ENCODE measurements at regions not wholly inside any gene's neighbourhood (a gene's known extent, or its start where the extent isn't known, plus 50 kb on each side); places are given as distances from the start of the nearest gene placed in this dataset.
"Not testable (repeated sequence)": the region's sequence is repeated elsewhere in the genome, so short reads cannot be mapped to it uniquely, and the experiment has no call there.

GRCh38 chr5:87150630-87151029 lies 117.1 kb upstream of the RASA1 start:
- no peak for DNase-seq

GRCh38 chr5:87151547-87151946 lies 116.1 kb upstream of the RASA1 start:
- DNase-seq, result no peak

GRCh38 chr5:87152886-87153285 lies 114.8 kb upstream of the RASA1 start:
- no peak for DNase-seq

GRCh38 chr5:87154191-87154590 lies 113.5 kb upstream of the RASA1 start:
- DNase-seq, result no peak

GRCh38 chr5:87155106-87155505 lies 112.6 kb upstream of the RASA1 start:
- no peak for DNase-seq

- DNase-seq, result no peak
Measured at GRCh38 chr5:87156631-87157030, 111.1 kb upstream of the RASA1 start.

- DNase-seq, result no peak
Measured at GRCh38 chr5:87164409-87164808, 103.3 kb upstream of the RASA1 start.

GRCh38 chr5:87169300-87169991 lies 98.2 kb upstream of the RASA1 start:
- no peak for DNase-seq

GRCh38 chr5:87170799-87171198 lies 96.9 kb upstream of the RASA1 start:
- DNase-seq, result no peak

GRCh38 chr5:87182649-87183048 lies 85.0 kb upstream of the RASA1 start:
- DNase-seq, result no peak

GRCh38 chr5:87183896-87184295 lies 83.8 kb upstream of the RASA1 start:
- no peak for DNase-seq

GRCh38 chr5:87184605-87185004 lies 83.1 kb upstream of the RASA1 start:
- no peak for DNase-seq

GRCh38 chr5:87185838-87186237 lies 81.8 kb upstream of the RASA1 start:
- DNase-seq, result no peak

GRCh38 chr5:87188391-87188790 lies 79.3 kb upstream of the RASA1 start:
- DNase-seq, result no peak

- no peak for DNase-seq
Measured at GRCh38 chr5:87190041-87190440, 77.6 kb upstream of the RASA1 start.

GRCh38 chr5:87190687-87191086 lies 77.0 kb upstream of the RASA1 start:
- no peak for DNase-seq

GRCh38 chr5:87191645-87192044 lies 76.0 kb upstream of the RASA1 start:
- DNase-seq, result no peak

GRCh38 chr5:87195104-87195591 lies 72.5 kb upstream of the RASA1 start:
- DNase-seq, result no peak

GRCh38 chr5:87195616-87196015 lies 72.1 kb upstream of the RASA1 start:
- DNase-seq, result no peak

- DNase-seq, result no peak
Measured at GRCh38 chr5:87198010-87198409, 69.7 kb upstream of the RASA1 start.

- DNase-seq, result not testable (repeated sequence)
Measured at GRCh38 chr5:87199246-87199645, 68.4 kb upstream of the RASA1 start.

- DNase-seq, result not testable (repeated sequence)
Measured at GRCh38 chr5:87199704-87200103, 68.0 kb upstream of the RASA1 start.

- DNase-seq, result no peak
Measured at GRCh38 chr5:87210076-87210475, 57.6 kb upstream of the RASA1 start.

GRCh38 chr5:87210743-87211142 lies 56.9 kb upstream of the RASA1 start:
- DNase-seq, result no peak

GRCh38 chr5:87211676-87212075 lies 56.0 kb upstream of the RASA1 start:
- DNase-seq, result no peak
